Epithelial cell of proximal tubule (primary cell): ENCODE measurements at regions not wholly inside any gene's neighbourhood (a gene's known extent, or its start where the extent isn't known, plus 50 kb on each side); places are given as distances from the start of the nearest gene placed in this dataset.
"Not testable (repeated sequence)": the region's sequence is repeated elsewhere in the genome, so short reads cannot be mapped to it uniquely, and the experiment has no call there.

Experiments used
- DNase-seq: peaks from one replicate; pipeline ENCODE4 v3.0.0-alpha.2; 2011; ENCODE audit warnings: low read depth
- H3K4me3 ChIP-seq: 2 replicates; pipeline ENCODE4 v1.5.1; 2011; ENCODE audit warnings: low read depth, mild to moderate bottlenecking, low read length
- TF ChIP-seq, protein P1 (sequence below): conservative IDR thresholded peaks from 2 replicates; pipeline ENCODE4 v1.5.1; 2012; ENCODE audit warnings: low read depth, mild to moderate bottlenecking, low read length

DNA sequence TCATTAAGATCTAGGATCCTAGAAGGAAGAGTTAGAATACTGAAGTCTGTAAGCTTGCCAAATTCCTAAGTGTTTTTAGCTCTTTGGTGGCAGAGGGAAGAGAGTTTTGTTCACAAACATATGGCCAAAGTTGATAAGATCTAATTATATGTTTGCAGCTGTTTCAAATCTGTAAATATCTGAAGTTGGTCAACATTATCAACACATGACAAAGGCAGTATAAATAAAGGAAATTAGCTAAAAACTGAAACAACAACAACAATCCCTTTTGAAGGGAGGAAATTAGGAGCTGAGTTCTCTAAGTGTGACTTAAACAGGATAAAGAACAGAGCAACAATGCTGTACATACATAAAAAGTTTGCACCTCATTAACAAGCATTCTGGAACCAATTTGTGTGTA, 208.7 kb downstream of the KCNJ2 start:
- no peak overlapping the region for H3K4me3 ChIP-seq
- DNase-seq: no peak
- TF ChIP-seq, protein P1, sequence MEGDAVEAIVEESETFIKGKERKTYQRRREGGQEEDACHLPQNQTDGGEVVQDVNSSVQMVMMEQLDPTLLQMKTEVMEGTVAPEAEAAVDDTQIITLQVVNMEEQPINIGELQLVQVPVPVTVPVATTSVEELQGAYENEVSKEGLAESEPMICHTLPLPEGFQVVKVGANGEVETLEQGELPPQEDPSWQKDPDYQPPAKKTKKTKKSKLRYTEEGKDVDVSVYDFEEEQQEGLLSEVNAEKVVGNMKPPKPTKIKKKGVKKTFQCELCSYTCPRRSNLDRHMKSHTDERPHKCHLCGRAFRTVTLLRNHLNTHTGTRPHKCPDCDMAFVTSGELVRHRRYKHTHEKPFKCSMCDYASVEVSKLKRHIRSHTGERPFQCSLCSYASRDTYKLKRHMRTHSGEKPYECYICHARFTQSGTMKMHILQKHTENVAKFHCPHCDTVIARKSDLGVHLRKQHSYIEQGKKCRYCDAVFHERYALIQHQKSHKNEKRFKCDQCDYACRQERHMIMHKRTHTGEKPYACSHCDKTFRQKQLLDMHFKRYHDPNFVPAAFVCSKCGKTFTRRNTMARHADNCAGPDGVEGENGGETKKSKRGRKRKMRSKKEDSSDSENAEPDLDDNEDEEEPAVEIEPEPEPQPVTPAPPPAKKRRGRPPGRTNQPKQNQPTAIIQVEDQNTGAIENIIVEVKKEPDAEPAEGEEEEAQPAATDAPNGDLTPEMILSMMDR: no peak

DNA sequence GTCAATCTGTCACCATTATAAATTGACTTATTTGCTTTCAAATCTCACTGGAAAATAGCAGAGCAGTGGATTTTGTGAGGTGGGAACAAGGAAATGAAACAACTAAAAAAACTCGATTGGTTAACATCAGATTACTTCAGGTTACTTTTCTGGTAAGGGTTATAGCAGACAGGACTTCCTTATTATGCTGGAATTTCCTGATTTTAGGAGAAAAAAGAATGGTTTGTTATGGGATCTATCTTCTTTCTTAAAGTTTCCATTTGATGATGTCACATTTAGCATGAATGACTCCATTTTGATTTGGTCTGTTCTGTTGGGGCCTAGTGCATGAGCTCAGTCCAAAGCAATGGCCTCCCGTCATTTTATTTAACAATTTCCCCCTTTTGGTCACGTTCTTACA, 210.6 kb downstream of the KCNJ2 start:
- TF ChIP-seq, protein P1: no peak
- no peak overlapping the region for H3K4me3 ChIP-seq
- no peak for DNase-seq

DNA sequence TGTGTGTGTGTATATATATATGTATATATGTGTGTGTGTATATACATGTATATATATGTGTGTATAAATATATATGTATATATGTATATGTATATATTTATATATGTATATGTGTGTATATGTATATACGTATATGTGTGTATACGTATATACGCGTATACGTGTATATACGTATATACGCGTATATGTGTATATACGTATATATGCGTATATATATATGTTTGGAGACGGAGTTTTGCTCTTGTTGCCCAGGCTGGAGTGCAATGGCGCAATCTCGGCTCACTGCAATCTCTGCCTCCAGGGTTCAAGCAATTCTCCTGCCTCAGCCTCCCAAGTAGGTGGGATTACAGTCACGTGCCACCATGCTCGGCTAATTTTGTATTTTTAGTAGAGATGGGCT, 212.6 kb downstream of the KCNJ2 start:
- DNase-seq, H3K4me3 ChIP-seq: not testable (repeated sequence)

DNA sequence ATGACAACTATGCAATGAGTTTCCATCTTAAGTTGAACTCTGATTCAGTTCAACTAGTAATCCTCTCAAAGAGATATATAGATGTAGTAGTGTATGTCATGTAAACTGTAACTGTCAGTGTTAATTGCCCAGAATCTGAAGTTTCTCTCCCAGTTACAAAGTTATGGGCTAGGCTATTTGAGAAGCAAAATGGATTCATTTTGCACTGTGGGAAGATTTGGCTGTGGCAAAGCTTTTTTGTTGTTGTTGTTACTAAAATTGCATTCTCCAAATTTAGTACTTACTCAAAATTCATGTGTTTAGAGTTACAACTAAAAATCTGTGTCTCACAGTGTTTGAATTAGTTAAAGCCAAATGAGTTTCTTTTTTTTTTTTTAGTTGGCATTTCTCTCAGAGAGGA, 219.0 kb downstream of the KCNJ2 start:
- TF ChIP-seq, protein P1: no peak
- no peak overlapping the region for H3K4me3 ChIP-seq
- DNase-seq: no peak

DNA sequence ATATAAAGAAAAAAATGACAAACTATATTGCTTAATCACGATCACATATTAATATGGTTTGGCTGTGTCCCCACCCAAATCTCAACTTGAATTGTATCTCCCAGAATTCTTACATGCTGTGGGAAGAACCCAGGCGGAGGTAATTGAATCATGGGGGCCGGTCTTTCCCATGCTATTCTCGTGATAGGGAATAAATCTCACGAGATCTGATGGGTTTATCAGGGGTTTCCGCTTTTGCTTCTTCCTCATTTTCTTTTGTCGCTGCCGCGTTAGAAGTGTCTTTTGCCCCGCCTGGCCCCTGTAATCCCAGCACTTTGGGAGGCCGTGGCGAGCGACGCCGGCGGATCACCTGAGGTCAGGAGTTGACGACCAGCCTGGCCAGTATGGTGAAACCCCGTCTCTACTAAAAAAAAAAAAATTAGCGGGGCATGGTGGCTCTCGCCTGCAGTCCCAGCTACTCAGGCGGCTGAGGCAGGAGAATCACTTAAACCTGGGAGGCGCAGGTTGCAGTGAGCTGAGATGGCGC, 220.0 kb downstream of the KCNJ2 start:
- DNase-seq, H3K4me3 ChIP-seq: not testable (repeated sequence)

DNA sequence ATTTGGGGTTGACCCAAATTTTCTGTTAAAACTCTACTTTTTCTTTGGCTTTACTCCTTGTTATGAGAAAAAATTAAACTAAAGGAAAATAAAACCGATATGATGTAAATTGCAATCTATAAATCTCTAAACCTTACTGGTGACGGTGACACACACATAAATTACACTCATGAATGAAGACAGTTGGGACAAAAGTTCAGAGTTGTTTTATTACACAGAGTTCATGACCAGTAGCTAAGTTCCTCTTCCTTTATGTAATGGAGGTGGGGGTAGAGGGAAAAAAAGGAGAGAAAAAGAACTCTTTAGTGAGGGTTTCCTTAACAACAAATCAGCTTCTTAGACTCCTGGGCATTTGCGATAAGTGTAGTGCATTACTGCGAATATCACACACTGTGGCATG, 220.7 kb downstream of the KCNJ2 start:
- H3K4me3 ChIP-seq: no peak overlapping the region
- DNase-seq: no peak
- TF ChIP-seq, protein P1: no peak

DNA sequence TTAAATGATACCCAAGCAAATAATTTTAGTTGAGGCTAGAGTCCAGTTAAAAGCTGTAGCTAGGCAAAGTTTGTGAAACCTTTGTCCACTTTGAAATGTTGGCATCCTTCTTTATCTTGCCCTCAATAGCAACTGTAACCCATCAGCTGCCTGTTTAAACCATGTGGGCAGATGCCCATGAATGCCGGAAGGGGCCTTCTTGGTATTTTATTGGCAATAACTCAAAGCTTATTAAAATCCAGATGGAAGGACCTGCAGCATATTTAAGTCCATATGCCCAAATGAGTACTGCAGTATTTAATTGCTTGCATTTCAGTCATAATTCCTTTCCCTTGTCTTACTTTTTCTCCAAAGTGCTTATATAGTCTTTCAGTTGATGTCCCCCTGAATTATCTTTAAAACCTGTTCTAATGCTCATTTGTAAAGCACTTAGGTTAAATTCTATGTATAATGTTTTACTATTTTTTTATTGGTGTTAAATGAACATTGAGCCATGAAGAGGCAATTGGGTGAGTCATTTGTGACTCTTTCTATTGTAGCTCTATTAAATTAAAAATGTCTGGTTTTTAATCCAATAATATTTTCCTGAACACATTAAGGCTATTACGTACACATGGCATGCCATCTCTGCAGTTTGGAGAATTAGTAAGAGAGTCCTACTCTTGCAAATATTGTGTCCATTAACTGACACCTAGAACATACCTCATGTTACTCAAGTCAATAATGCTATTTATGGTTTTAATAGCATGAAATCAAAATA, 225.3 kb downstream of the KCNJ2 start:
- no peak for DNase-seq
- TF ChIP-seq, protein P1: no peak
- no peak overlapping the region for H3K4me3 ChIP-seq

DNA sequence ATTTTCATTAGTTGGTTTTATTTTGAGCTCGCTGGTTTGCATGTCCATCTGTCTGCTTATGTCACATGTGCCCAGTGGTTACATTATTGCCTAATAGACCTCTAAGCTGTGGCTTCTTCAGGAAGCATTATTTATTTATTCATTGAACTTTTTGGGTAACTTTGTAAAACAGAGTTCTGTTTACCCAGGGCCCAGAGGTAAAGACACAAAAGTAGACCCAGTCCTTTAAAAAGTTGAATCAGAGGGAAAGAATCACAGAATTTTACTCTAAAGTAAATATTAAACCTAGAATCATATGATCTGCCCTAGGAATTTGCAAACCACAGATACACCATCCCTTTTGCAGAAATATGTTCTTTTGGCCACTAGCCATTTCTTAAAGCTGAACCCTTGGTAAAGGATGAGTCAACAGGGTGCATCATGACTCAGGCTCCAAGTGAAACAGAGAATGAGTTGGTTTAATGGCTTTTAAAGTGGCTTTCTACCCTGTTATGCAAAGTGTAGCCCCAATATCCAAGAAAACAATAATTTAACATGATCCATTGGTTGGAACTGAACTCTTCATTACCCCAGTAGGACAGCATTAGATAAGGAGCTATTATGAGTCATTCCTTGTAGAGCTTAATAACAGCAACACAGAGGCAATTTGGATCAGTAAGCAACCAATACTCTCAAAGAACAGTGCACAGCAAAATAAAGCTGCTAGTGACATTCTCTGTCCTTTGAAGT, 236.3 kb downstream of the KCNJ2 start:
- no peak overlapping the region for H3K4me3 ChIP-seq
- DNase-seq: peak; percentile 91
- TF ChIP-seq, protein P1: no peak
